H1 (cell line): ENCODE measurements at regions not wholly inside any gene's neighbourhood (a gene's known extent, or its start where the extent isn't known, plus 50 kb on each side); places are given as distances from the start of the nearest gene placed in this dataset.

Experiments
- CTCF ChIA-PET: fragments of 300-600 bp; sonication (Branson Sonifier 250); formaldehyde crosslinking; loops from one replicate; lab custom pipeline; 2021; ENCODE audit not compliant: partially characterized antibody; lab: Charles Lee
- POLR2A ChIA-PET: fragments of 300-600 bp; sonication (Branson Sonifier 250); formaldehyde crosslinking; loops from one replicate; lab custom pipeline; 2021; ENCODE audit warnings: inconsistent platforms; ENCODE audit not compliant: partially characterized antibody; lab: Charles Lee
- DNase-seq, 2 experiments: peaks; one replicate each; pipeline versions ENCODE4 v3.0.0 to v3.0.0-alpha.2; 2010 to 2022; ENCODE audit warnings: low spot score in 2 of 2, low read depth in 1 of 2, mixed read lengths in 1 of 2
- FAIRE-seq: peaks from 2 replicates; lab custom pipeline; 2011; peaks lifted over from hg19 to GRCh38; lab: Jason Lieb, UNC
- H2AFZ ChIP-seq: 2 replicates; pipeline ENCODE4 v1.8.1; 2012; ENCODE audit warnings: low read length, inconsistent platforms
- H2AK5ac ChIP-seq: 2 replicates; pipeline ENCODE4 v1.6.1; 2013; ENCODE audit warnings: low read depth, low read length
- H2BK120ac ChIP-seq: replicated peaks from 2 replicates; pipeline ENCODE3; 2013; ENCODE audit warnings: low read depth, low read length, inconsistent platforms
- H2BK12ac ChIP-seq: 2 replicates; pipeline ENCODE4 v1.6.1; 2013; ENCODE audit warnings: low read depth, low read length
- H2BK15ac ChIP-seq: 2 replicates; pipeline ENCODE4 v1.6.1; 2013; ENCODE audit warnings: low read length
- H2BK20ac ChIP-seq: 2 replicates; pipeline ENCODE4 v1.6.1; 2013; ENCODE audit warnings: low read length
- H2BK5ac ChIP-seq: 2 replicates; pipeline ENCODE4 v1.6.1; 2013; ENCODE audit warnings: low read depth, low read length
- H3K14ac ChIP-seq: 2 replicates; pipeline ENCODE4 v1.6.1; 2013; ENCODE audit warnings: inconsistent platforms; ENCODE audit not compliant: insufficient read length
- H3K18ac ChIP-seq: 2 replicates; pipeline ENCODE4 v1.6.1; 2013; ENCODE audit warnings: low read length; ENCODE audit errors: extremely low read depth
- H3K23ac ChIP-seq: 2 replicates; pipeline ENCODE4 v1.6.1; 2013; ENCODE audit warnings: inconsistent platforms; ENCODE audit not compliant: insufficient read length
- H3K23me2 ChIP-seq: 2 replicates; pipeline ENCODE4 v1.6.1; 2013; ENCODE audit warnings: low read depth, low read length
- H3K27ac ChIP-seq: 2 replicates; pipeline ENCODE4 v1.6.1; 2011; ENCODE audit warnings: low read depth, low read length, inconsistent platforms
- H3K27me3 ChIP-seq, 4 experiments: replicated peaks in 1 of 4; 1 replicate in 1 of 4; 2 replicates in 3 of 4; pipeline versions ENCODE4 v1.6.1 to v1.8.1; 2011 to 2013; ENCODE audit warnings: low read length in 3 of 4, mild to moderate bottlenecking in 3 of 4, inconsistent platforms in 2 of 4, mixed read lengths in 2 of 4, moderate library complexity in 1 of 4; ENCODE audit not compliant: control insufficient read depth in 3 of 4, insufficient read depth in 3 of 4; ENCODE audit errors: extremely low read depth in 1 of 4
- H3K36me3 ChIP-seq, 4 experiments: 2 replicates each; pipeline versions ENCODE4 v1.6.1 to v1.8.1; 2011 to 2013; ENCODE audit warnings: mild to moderate bottlenecking in 4 of 4, low read length in 3 of 4, moderate library complexity in 2 of 4, control low read depth in 1 of 4, inconsistent platforms in 1 of 4; ENCODE audit not compliant: insufficient read depth in 4 of 4, control insufficient read depth in 2 of 4
- H3K4ac ChIP-seq: replicated peaks from 2 replicates; pipeline ENCODE3; 2013; ENCODE audit warnings: low read length, low read depth, mixed read lengths, inconsistent platforms; ENCODE audit not compliant: insufficient read length
- H3K4me1 ChIP-seq, 4 experiments: replicated peaks in 1 of 4; 1 replicate in 1 of 4; 2 replicates in 3 of 4; pipeline versions ENCODE4 v1.6.1 to v1.8.1; 2011 to 2013; ENCODE audit warnings: low read length in 3 of 4, inconsistent platforms in 2 of 4, mixed read lengths in 1 of 4; ENCODE audit not compliant: insufficient read depth in 4 of 4, control insufficient read depth in 3 of 4
- H3K4me2 ChIP-seq, 2 experiments: 2 replicates each; pipeline versions ENCODE4 v1.6.1 to v1.8.1; 2011 to 2013; ENCODE audit warnings: low read depth in 2 of 2, low read length in 2 of 2, control low read depth in 1 of 2, inconsistent platforms in 1 of 2, mild to moderate bottlenecking in 1 of 2; ENCODE audit not compliant: insufficient read depth in 1 of 2
- H3K4me3 ChIP-seq, 4 experiments: fragments of 200-600, 300-600 bp in 1 of 4; sonication (generic), shearing (Covaris generic), sonication (Bioruptor Twin) in 1 of 4; 2 replicates each; pipeline versions ENCODE4 v1.5.1 to v1.8.1; 2011 to 2016; ENCODE audit warnings: low read length in 4 of 4, low read depth in 3 of 4, control low read depth in 2 of 4, inconsistent platforms in 2 of 4, mild to moderate bottlenecking in 2 of 4, mixed read lengths in 1 of 4, moderate library complexity in 1 of 4; ENCODE audit not compliant: insufficient read depth in 2 of 4; ENCODE audit errors: extremely low read depth in 1 of 4
- H3K56ac ChIP-seq: replicated peaks from 2 replicates; pipeline ENCODE3; 2013; ENCODE audit warnings: low read depth, mild to moderate bottlenecking, mixed read lengths, low read length, inconsistent platforms; ENCODE audit not compliant: insufficient read length
- H3K79me1 ChIP-seq: 2 replicates; pipeline ENCODE4 v1.6.1; 2013; ENCODE audit warnings: low read depth, low read length, control low read depth
- H3K79me2 ChIP-seq, 2 experiments: 2 replicates each; pipeline versions ENCODE4 v1.6.1 to v1.8.1; 2012 to 2013; ENCODE audit warnings: low read length in 2 of 2, mild to moderate bottlenecking in 2 of 2, inconsistent platforms in 1 of 2; ENCODE audit not compliant: insufficient read depth in 2 of 2, control insufficient read depth in 1 of 2
- H3K9ac ChIP-seq, 4 experiments: replicated peaks in 1 of 4; 1 replicate in 1 of 4; 2 replicates in 3 of 4; pipeline versions ENCODE4 v1.6.1 to v1.8.1; 2011 to 2013; ENCODE audit warnings: low read depth in 3 of 4, low read length in 3 of 4, control low read depth in 2 of 4, mild to moderate bottlenecking in 2 of 4, moderate library complexity in 2 of 4, inconsistent platforms in 1 of 4; ENCODE audit errors: extremely low read depth in 1 of 4
- H3K9me3 ChIP-seq, 2 experiments: 2 replicates each; pipeline versions ENCODE4 v1.6.1 to v1.8.1; 2012 to 2013; ENCODE audit warnings: mild to moderate bottlenecking in 2 of 2, moderate library complexity in 2 of 2, control low read depth in 1 of 2, inconsistent platforms in 1 of 2, low read depth in 1 of 2, low read length in 1 of 2, mixed read lengths in 1 of 2; ENCODE audit not compliant: insufficient read depth in 2 of 2
- H4K20me1 ChIP-seq, 2 experiments: replicated peaks in 1 of 2; 2 replicates each; pipeline versions ENCODE3 to v1.8.1; 2011 to 2013; ENCODE audit warnings: inconsistent platforms in 2 of 2, low read length in 2 of 2, mild to moderate bottlenecking in 1 of 2; ENCODE audit not compliant: insufficient read depth in 2 of 2, control insufficient read depth in 1 of 2
- H4K5ac ChIP-seq: 2 replicates; pipeline ENCODE4 v1.6.1; 2013; ENCODE audit warnings: low read length, low read depth, mixed read lengths, inconsistent platforms; ENCODE audit not compliant: insufficient read length
- H4K8ac ChIP-seq: 2 replicates; pipeline ENCODE4 v1.8.0; 2013; ENCODE audit warnings: mild to moderate bottlenecking, moderate library complexity, low read length, inconsistent platforms; ENCODE audit not compliant: insufficient read depth; ENCODE audit errors: extremely low read depth
- H4K91ac ChIP-seq: replicated peaks from 2 replicates; pipeline ENCODE3; 2013; ENCODE audit warnings: low read length, mixed read lengths, inconsistent platforms; ENCODE audit not compliant: insufficient read length
- ASH2L ChIP-seq: fragments of 200-600, 300-600 bp; sonication (generic); IDR thresholded peaks from one replicate; pipeline ENCODE4 v1.7.1; 2017; ENCODE audit warnings: low read length
- BACH1 ChIP-seq: IDR thresholded peaks from 2 replicates; pipeline ENCODE4 v1.6.1; 2012; ENCODE audit warnings: low read length, improper control_type of control experiment
- BRCA1 ChIP-seq: IDR thresholded peaks from 2 replicates; pipeline ENCODE4 v1.6.1; 2012; ENCODE audit warnings: low read depth, low read length, improper control_type of control experiment
- CREB1 ChIP-seq: IDR thresholded peaks from 2 replicates; pipeline ENCODE4 v1.6.1; 2012; ENCODE audit warnings: inconsistent platforms
- GABPA ChIP-seq: IDR thresholded peaks from 2 replicates; pipeline ENCODE4 v1.6.1; 2011; ENCODE audit warnings: mild to moderate bottlenecking, low read length, moderate library complexity, borderline replicate concordance; ENCODE audit not compliant: insufficient read depth
- JUND ChIP-seq: IDR thresholded peaks from 2 replicates; pipeline ENCODE4 v1.6.1; 2011; ENCODE audit warnings: mild to moderate bottlenecking, improper control_type of control experiment, low read length
- KDM1A ChIP-seq: fragments of 200-600, 300-600 bp; sonication (generic); IDR thresholded peaks from 2 replicates; pipeline ENCODE4 v1.7.1; 2016; ENCODE audit warnings: mild to moderate bottlenecking, low read length, borderline replicate concordance
- RBBP5 ChIP-seq: IDR thresholded peaks from 2 replicates; pipeline ENCODE4 v1.7.1; 2012; ENCODE audit warnings: low read depth, mild to moderate bottlenecking, inconsistent platforms, low read length, moderate library complexity, borderline replicate concordance
- RFX5 ChIP-seq: IDR thresholded peaks from 2 replicates; pipeline ENCODE4 v1.6.1; 2011; ENCODE audit warnings: low read depth, low read length, improper control_type of control experiment, borderline replicate concordance
- RNF2 ChIP-seq: fragments of 200-900, 300-1000 bp; sonication (generic); IDR thresholded peaks from 2 replicates; pipeline ENCODE4 v1.7.1; 2016; ENCODE audit warnings: borderline replicate concordance, low read depth, mild to moderate bottlenecking, antibody characterized with exemption, low read length; ENCODE audit not compliant: poor library complexity, severe bottlenecking; ENCODE audit errors: missing control alignments
- SP1 ChIP-seq: IDR thresholded peaks from 2 replicates; pipeline ENCODE4 v1.6.1; 2011; ENCODE audit warnings: low read depth, low read length
- TBP ChIP-seq: IDR thresholded peaks from 2 replicates; pipeline ENCODE4 v1.6.1; 2011; ENCODE audit warnings: low read depth, low read length, improper control_type of control experiment
- YY1 ChIP-seq: IDR thresholded peaks from 2 replicates; pipeline ENCODE4 v1.6.1; 2011; ENCODE audit warnings: low read depth, mild to moderate bottlenecking, low read length
- WGBS, 2 experiments: shearing (Covaris generic) in 1 of 2; methylation state at CpG; one replicate each; pipeline versions ENCODE4 v1.1.6 to v1.1.7; 2013 to 2015; ENCODE audit warnings: low lambda C conversion rate in 2 of 2, mixed read lengths in 2 of 2, inconsistent platforms in 1 of 2, low coverage in 1 of 2, missing lambda C conversion rate in 1 of 2; ENCODE audit not compliant: insufficient replicate concordance in 2 of 2, insufficient coverage in 1 of 2, insufficient read length in 1 of 2; ENCODE audit errors: extremely low coverage in 1 of 2, missing lambda C conversion rate in 1 of 2; 5-methylcytosine and 5-hydroxymethylcytosine counted together
- TF ChIP-seq, protein P1 (sequence below): IDR thresholded peaks from 2 replicates; pipeline ENCODE4 v1.6.1; 2012; ENCODE audit warnings: low read length, inconsistent platforms

DNA sequence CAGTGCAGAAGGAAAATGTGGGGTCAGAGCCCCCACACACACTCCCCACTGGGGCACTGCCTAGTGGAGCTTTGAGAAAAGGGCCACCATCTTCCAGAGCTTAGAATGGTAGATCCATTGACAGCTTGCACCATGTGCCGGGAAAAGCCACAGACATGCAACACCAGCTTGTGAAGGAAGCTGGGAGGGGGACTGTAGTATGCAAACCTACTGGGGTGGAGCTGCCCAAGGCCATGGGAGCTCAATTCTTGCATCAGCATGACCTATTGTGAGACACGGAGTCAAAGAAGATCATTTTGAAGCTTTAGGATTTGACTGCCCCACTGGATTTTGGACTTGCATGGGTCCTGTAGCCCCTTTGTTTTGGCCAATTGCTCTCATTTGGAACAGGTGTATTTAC lies 142.8 kb upstream of the ARHGEF9 start:
- Histone ChIP-seq H3K27ac (no peak overlapping the region), H3K4me1 (no peaks in the 10 kb centered on the region), H2BK20ac (no peak overlapping the region), H3K23me2 (no peaks in the 10 kb centered on the region), H3K4ac (no peak overlapping the region), H3K36me3 (no peaks in the 10 kb centered on the region), H3K14ac (no peak overlapping the region), H2BK12ac (no peak overlapping the region), H3K79me2 (no peaks in the 10 kb centered on the region), H3K9me3 (0 out of 4 replicates have a peak, but pooled peaks cover 0 to 3% of the 10 kb centered on the region in 2 experiments), H3K4me2 (no peak overlapping the region), H2AFZ (no peak overlapping the region), H3K23ac (no peak overlapping the region), H3K18ac (no peak overlapping the region), H3K79me1 (no peaks in the 10 kb centered on the region), H2AK5ac (no peak overlapping the region), H3K27me3 (no peaks in the 10 kb centered on the region), H3K4me3 (no peak overlapping the region), H2BK5ac (no peak overlapping the region), H2BK15ac (no peak overlapping the region), H3K9ac (no peak overlapping the region), H4K91ac (no peak overlapping the region), H4K8ac (no peak overlapping the region), H4K20me1 (no peaks in the 10 kb centered on the region), H2BK120ac (no peak overlapping the region), H3K56ac (no peak overlapping the region), H4K5ac (no peak overlapping the region)
- DNase-seq (no peak), FAIRE-seq (no peak)
- WGBS, 2 experiments: 100% methylated on average over 1 of the region's 2 CpGs; no CpG with 5 or more reads in 1 of the 2 experiments
- ChIA-PET CTCF (interaction anchor here (1.0 to 1.3 kb wide), 2 partner anchors 11 to 166 kb away, joined by 3 read pairs; no protein-coding TSS in a partner anchor), POLR2A (no interaction called here)
- TF ChIP-seq, protein P1, sequence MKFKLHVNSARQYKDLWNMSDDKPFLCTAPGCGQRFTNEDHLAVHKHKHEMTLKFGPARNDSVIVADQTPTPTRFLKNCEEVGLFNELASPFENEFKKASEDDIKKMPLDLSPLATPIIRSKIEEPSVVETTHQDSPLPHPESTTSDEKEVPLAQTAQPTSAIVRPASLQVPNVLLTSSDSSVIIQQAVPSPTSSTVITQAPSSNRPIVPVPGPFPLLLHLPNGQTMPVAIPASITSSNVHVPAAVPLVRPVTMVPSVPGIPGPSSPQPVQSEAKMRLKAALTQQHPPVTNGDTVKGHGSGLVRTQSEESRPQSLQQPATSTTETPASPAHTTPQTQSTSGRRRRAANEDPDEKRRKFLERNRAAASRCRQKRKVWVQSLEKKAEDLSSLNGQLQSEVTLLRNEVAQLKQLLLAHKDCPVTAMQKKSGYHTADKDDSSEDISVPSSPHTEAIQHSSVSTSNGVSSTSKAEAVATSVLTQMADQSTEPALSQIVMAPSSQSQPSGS: no peak
- TF ChIP-seq RFX5: no peak
- no peak for TF ChIP-seq GABPA
- TF ChIP-seq RNF2: no peak
- no peak for TF ChIP-seq TBP
- no peak for TF ChIP-seq YY1
- TF ChIP-seq KDM1A: no peak
- no peak for TF ChIP-seq BRCA1
- no peak for TF ChIP-seq BACH1
- no peak for TF ChIP-seq CREB1
- no peak for TF ChIP-seq ASH2L
- no peak for TF ChIP-seq JUND
- TF ChIP-seq RBBP5: no peak
- TF ChIP-seq SP1: no peak
